ENCODE measurements at regions not wholly inside any gene's neighbourhood (a gene's known extent, or its start where the extent isn't known, plus 50 kb on each side); places are given as distances from the start of the nearest gene placed in this dataset.

- no peaks in the 10 kb centered on the region for H3K9me3 ChIP-seq (replicated peaks)
- H3K27ac ChIP-seq (replicated peaks) = no peak overlapping the region
- no peaks in the 10 kb centered on the region for H3K27me3 ChIP-seq (ENCODE audit: low read depth)
- H3K36me3 ChIP-seq = no peaks in the 10 kb centered on the region
- peaks cover 16% of the 10 kb centered on the region for H3K4me1 ChIP-seq
- DNase-seq = no peak
- TF ChIP-seq CTCF (IDR thresholded peaks at IDR 0.05; ENCODE audit: borderline replicate concordance) = no peak
- intact Hi-C loops (cut with micrococcal nuclease) = no loop called here
- H3K4me3 ChIP-seq = no peak overlapping the region
Observed at GRCh38 chr20:60470366-60470765, 512.1 kb downstream of the CDH26 start.

DNA sequence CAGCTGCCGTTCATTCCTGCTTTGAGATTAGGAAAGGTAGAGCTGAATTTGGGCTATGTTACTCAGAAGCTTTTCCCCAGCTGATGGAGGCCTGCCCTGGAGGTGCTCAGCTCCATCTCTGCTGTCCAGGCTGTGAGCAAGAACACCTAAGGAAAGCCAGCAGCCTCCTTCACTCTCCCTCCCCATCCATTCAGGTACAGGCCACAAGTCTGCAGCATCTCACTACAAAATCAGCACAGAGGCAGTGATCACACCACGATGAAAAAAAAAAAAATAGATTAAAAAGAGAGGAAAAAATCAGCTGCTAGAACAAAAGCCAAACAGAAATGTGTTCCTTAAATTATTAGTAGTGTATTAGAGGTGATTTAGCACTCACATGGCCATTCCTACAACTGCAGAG is 515.0 kb downstream of the CDH26 start:
- H3K36me3 ChIP-seq = no peaks in the 10 kb centered on the region
- H3K9me3 ChIP-seq (replicated peaks) = no peaks in the 10 kb centered on the region
- intact Hi-C loops (cut with micrococcal nuclease) = no loop called here
- H3K4me3 ChIP-seq = no peak overlapping the region
- DNase-seq = no peak
- no peaks in the 10 kb centered on the region for H3K4me1 ChIP-seq
- TF ChIP-seq CTCF (IDR thresholded peaks at IDR 0.05; ENCODE audit: borderline replicate concordance) = no peak
- H3K27me3 ChIP-seq (ENCODE audit: low read depth) = no peaks in the 10 kb centered on the region
- H3K27ac ChIP-seq (replicated peaks) = no peak overlapping the region

DNA sequence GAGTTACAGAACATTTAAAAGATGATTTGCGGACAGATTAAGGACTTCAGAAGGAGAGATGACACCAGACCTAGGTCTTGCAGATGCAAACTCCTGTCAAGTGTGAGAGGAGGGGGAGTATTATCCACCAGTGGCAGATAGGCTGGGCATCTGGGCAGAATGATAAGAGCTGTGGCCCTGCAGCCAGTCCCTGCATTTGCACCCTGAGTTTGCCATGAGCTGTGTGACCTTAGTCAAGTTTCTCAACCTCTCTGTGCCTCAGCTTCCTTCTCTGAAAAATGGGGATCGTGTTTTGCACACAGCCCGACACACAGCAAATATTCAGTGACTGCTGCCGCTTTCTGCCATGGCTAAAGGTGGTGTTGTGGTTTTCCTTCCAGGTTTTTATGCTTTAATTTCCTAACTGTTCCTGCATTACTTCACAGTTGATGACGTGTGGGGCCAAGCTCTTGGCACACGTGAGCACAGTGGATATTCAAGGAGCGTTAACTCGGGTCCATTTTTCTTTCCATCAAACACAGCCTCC is 516.2 kb downstream of the CDH26 start:
- intact Hi-C loops (cut with micrococcal nuclease) = no loop called here
- TF ChIP-seq CTCF (IDR thresholded peaks at IDR 0.05; ENCODE audit: borderline replicate concordance) = no peak
- H3K27me3 ChIP-seq (ENCODE audit: low read depth) = peaks cover 6% of the 10 kb centered on the region
- H3K36me3 ChIP-seq = no peaks in the 10 kb centered on the region
- no peak overlapping the region for H3K27ac ChIP-seq (replicated peaks)
- H3K4me3 ChIP-seq = no peak overlapping the region
- no peaks in the 10 kb centered on the region for H3K4me1 ChIP-seq
- no peaks in the 10 kb centered on the region for H3K9me3 ChIP-seq (replicated peaks)
- no peak for DNase-seq

GRCh38 chr20:60476045-60476444 is 517.8 kb downstream of the CDH26 start:
- intact Hi-C loops (cut with micrococcal nuclease) = no loop called here

DNA sequence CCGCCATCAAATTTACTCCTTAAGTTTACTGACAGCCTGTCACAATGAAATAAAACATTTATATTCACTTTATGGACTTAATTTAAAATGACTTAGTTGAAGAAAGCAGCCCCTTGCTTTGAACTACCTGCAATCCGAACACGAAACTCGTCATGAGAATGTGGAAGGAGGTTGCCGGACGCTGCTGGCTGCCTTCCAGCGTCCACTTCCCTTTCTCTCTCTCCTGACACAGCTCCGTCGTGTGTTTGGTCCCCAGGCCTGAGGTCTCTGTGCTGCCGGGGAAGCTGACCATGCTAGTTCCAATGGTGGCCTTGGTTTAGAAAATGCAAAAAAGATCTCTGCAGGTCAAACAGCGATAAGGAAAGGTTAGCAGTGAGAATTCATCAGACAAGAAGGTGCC is 519.7 kb downstream of the CDH26 start:
- DNase-seq = peak; percentile 37
- no peaks in the 10 kb centered on the region for H3K9me3 ChIP-seq (replicated peaks)

More at GRCh38 chr20:60476045-60476444, 517.8 kb downstream of the CDH26 start:
- Histone ChIP-seq H3K27me3 (ENCODE audit: low read depth) (peaks cover 6% of the 10 kb centered on the region), H3K4me3 (no peak overlapping the region), H3K4me1 (no peaks in the 10 kb centered on the region), H3K36me3 (no peaks in the 10 kb centered on the region), H3K9me3 (replicated peaks) (no peaks in the 10 kb centered on the region), H3K27ac (replicated peaks) (no peak overlapping the region)
- no peak for DNase-seq
- TF ChIP-seq CTCF (IDR thresholded peaks at IDR 0.05; ENCODE audit: borderline replicate concordance) = no peak

More for the DNA sequence above, 519.7 kb downstream of the CDH26 start:
- H3K36me3 ChIP-seq = no peaks in the 10 kb centered on the region
- H3K4me1 ChIP-seq = no peaks in the 10 kb centered on the region
- TF ChIP-seq CTCF (IDR thresholded peaks at IDR 0.05; ENCODE audit: borderline replicate concordance) = no peak
- H3K27ac ChIP-seq (replicated peaks) = no peak overlapping the region
- H3K27me3 ChIP-seq (ENCODE audit: low read depth) = peaks cover 10% of the 10 kb centered on the region
- intact Hi-C loops (cut with micrococcal nuclease) = no loop called here
- no peak overlapping the region for H3K4me3 ChIP-seq
